ENCODE measurements at regions not wholly inside any gene's neighbourhood (a gene's known extent, or its start where the extent isn't known, plus 50 kb on each side); places are given as distances from the start of the nearest gene placed in this dataset.

- Mint-ChIP-seq H3K27ac (no peak overlapping the region), H3K4me1 (no peaks in the 10 kb centered on the region), H3K27me3 (ENCODE audit: low read depth) (no peaks in the 10 kb centered on the region), H3K36me3 (ENCODE audit: low read depth) (no peaks in the 10 kb centered on the region), H3K4me3 (no peak overlapping the region), H3K9me3 (no peaks in the 10 kb centered on the region)
- TF ChIP-seq CTCF (IDR thresholded peaks at IDR 0.05; ENCODE audit: unreplicated experiment in 3 of 3), result no peak
Observed at GRCh38 chr11:112401036-112401769, 140.5 kb upstream of the PLET1 start.

DNA sequence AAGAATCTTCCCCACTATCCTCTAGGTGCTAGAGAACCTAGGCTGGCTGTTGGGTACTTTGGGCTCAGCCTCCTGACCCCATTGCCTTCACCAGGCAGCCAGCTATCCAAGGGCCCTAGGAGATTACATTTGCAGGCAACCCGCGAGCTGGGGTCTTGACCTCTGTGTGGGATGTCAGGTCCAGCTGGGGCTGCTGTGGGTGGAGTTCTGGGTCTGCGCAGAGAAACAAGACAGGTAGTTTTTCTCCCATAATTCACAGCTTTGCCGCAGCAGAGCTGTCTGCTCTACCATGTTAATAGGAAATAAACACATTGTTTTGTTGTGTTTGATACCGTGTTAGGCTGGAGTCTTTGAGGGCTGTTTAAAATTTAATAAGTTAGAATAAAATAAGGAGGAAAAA is 142.8 kb upstream of the PLET1 start:
- Mint-ChIP-seq H3K9me3 (no peaks in the 10 kb centered on the region), H3K36me3 (ENCODE audit: low read depth) (no peaks in the 10 kb centered on the region), H3K4me3 (no peak overlapping the region), H3K27me3 (ENCODE audit: low read depth) (no peaks in the 10 kb centered on the region), H3K4me1 (no peaks in the 10 kb centered on the region), H3K27ac (no peak overlapping the region)
- no peak for TF ChIP-seq CTCF (IDR thresholded peaks at IDR 0.05; ENCODE audit: unreplicated experiment in 3 of 3)

- no peaks in the 10 kb centered on the region for H3K36me3 Mint-ChIP-seq (ENCODE audit: low read depth)
- H3K9me3 Mint-ChIP-seq, result no peaks in the 10 kb centered on the region
- no peak for TF ChIP-seq CTCF (IDR thresholded peaks at IDR 0.05; ENCODE audit: unreplicated experiment in 3 of 3)
- H3K4me3 Mint-ChIP-seq, result no peak overlapping the region
- H3K27me3 Mint-ChIP-seq (ENCODE audit: low read depth), result no peaks in the 10 kb centered on the region
- H3K4me1 Mint-ChIP-seq, result no peaks in the 10 kb centered on the region
- H3K27ac Mint-ChIP-seq, result no peak overlapping the region
Observed at GRCh38 chr11:112404112-112404511, 143.5 kb upstream of the PLET1 start.

DNA sequence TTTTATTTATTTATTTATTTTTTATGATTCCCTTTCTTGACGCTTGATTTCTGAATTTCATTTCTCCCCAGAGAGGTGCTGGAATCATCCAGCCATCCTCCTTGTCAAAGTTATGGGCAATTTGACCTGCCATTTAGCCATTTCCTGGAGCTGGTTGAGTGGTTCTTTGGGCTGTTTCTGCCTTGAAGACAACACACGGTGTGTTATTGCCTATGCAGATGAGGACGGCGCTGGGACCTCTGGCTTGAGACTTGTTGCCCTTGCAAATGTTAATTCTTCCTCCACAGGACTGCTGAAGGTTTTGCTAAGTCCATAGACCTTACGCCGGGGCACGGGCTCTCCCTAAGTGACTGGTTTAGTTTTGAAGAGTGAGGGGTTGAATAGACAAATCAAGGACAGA is 147.9 kb upstream of the PLET1 start:
- Mint-ChIP-seq H3K9me3 (peaks cover 5% of the 10 kb centered on the region), H3K4me3 (no peak overlapping the region), H3K4me1 (no peaks in the 10 kb centered on the region), H3K27ac (no peak overlapping the region), H3K36me3 (ENCODE audit: low read depth) (no peaks in the 10 kb centered on the region), H3K27me3 (ENCODE audit: low read depth) (no peaks in the 10 kb centered on the region)
- TF ChIP-seq CTCF (IDR thresholded peaks at IDR 0.05; ENCODE audit: unreplicated experiment in 3 of 3), result no peak

- Mint-ChIP-seq H3K4me1 (no peaks in the 10 kb centered on the region), H3K4me3 (no peak overlapping the region), H3K9me3 (peaks cover 14% of the 10 kb centered on the region), H3K27me3 (ENCODE audit: low read depth) (no peaks in the 10 kb centered on the region), H3K36me3 (ENCODE audit: low read depth) (no peaks in the 10 kb centered on the region), H3K27ac (no peak overlapping the region)
- TF ChIP-seq CTCF (IDR thresholded peaks at IDR 0.05; ENCODE audit: unreplicated experiment in 3 of 3), result no peak
Observed at GRCh38 chr11:112410325-112410724, 149.7 kb upstream of the PLET1 start.

DNA sequence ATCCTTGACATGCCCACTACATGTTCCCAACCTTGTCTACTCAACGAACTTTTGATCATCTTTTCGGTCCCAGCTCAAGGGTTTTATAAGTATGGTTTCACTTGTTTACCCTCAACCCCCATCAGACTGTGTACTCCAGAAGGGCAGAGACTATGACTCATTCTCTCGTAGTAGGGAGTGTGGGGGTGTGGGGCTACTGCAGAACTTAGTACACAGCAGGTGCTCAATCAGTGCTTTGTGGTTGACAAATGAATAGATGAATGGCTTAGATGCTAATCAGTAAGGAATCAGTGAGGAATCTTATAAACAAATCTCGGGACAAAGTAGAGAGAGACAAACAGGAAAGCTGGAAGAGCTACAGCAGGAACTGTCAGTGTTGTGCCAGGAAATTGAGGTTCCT is 151.7 kb upstream of the PLET1 start:
- Mint-ChIP-seq H3K27me3 (ENCODE audit: low read depth) (no peaks in the 10 kb centered on the region), H3K4me3 (no peak overlapping the region), H3K36me3 (ENCODE audit: low read depth) (no peaks in the 10 kb centered on the region), H3K4me1 (no peaks in the 10 kb centered on the region), H3K9me3 (peaks cover 16% of the 10 kb centered on the region), H3K27ac (no peak overlapping the region)
- no peak for TF ChIP-seq CTCF (IDR thresholded peaks at IDR 0.05; ENCODE audit: unreplicated experiment in 3 of 3)
